Muscle layer of duodenum (tissue), 2 donors: ENCODE measurements at regions not wholly inside any gene's neighbourhood (a gene's known extent, or its start where the extent isn't known, plus 50 kb on each side); places are given as distances from the start of the nearest gene placed in this dataset.

Source experiments
- H3K27ac ChIP-seq: one replicate; pipeline ENCODE4 v1.7.0; 2013; ENCODE audit warnings: mild to moderate bottlenecking, low read length
- H3K27me3 ChIP-seq: one replicate; pipeline ENCODE4 v1.7.0; 2013; ENCODE audit warnings: low read depth, mild to moderate bottlenecking, control low read depth, low read length
- H3K36me3 ChIP-seq, 2 donors: one replicate each; pipeline ENCODE4 v1.7.0; 2013; ENCODE audit warnings: low read length in 2 of 2, control low read depth in 1 of 2, mild to moderate bottlenecking in 1 of 2; ENCODE audit not compliant: insufficient read depth in 2 of 2, control insufficient read depth in 1 of 2
- H3K4me1 ChIP-seq, 2 donors: one replicate each; pipeline ENCODE4 v1.7.0; 2013; ENCODE audit warnings: low read length in 2 of 2, mild to moderate bottlenecking in 2 of 2, control low read depth in 1 of 2, moderate library complexity in 1 of 2; ENCODE audit not compliant: insufficient read depth in 2 of 2, control insufficient read depth in 1 of 2
- H3K4me3 ChIP-seq, 2 donors: one replicate each; pipeline ENCODE4 v1.7.0; 2013; ENCODE audit warnings: low read length in 2 of 2, low read depth in 1 of 2, mild to moderate bottlenecking in 1 of 2
- H3K9me3 ChIP-seq, 2 donors: one replicate each; pipeline ENCODE4 v1.7.0; 2013; ENCODE audit warnings: low read length in 2 of 2, control low read depth in 1 of 2, mild to moderate bottlenecking in 1 of 2; ENCODE audit not compliant: control insufficient read depth in 1 of 2
- donor health status: healthy.

- no peak overlapping the region for H3K4me3 ChIP-seq
- H3K4me1 ChIP-seq: peaks cover 0 to 5% of the 10 kb centered on the region in 2 donors
- peaks cover 4% of the 10 kb centered on the region for H3K27me3 ChIP-seq
- no peaks in the 10 kb centered on the region for H3K9me3 ChIP-seq
- H3K27ac ChIP-seq: no peak overlapping the region
- no peaks in the 10 kb centered on the region for H3K36me3 ChIP-seq
Observed at GRCh38 chr6:3944246-3944645, 95.1 kb downstream of the FAM50B start.

- Histone ChIP-seq H3K27ac (no peak overlapping the region), H3K9me3 (no peaks in the 10 kb centered on the region), H3K4me1 (peaks cover 0 to 5% of the 10 kb centered on the region in 2 donors), H3K36me3 (no peaks in the 10 kb centered on the region), H3K4me3 (peak overlapping the region in 1 of 2 donors; percentile 26), H3K27me3 (no peaks in the 10 kb centered on the region)
Observed at GRCh38 chr6:3946778-3947177, 97.6 kb downstream of the FAM50B start.

- no peaks in the 10 kb centered on the region for H3K27me3 ChIP-seq
- no peaks in the 10 kb centered on the region for H3K36me3 ChIP-seq
- H3K9me3 ChIP-seq: no peaks in the 10 kb centered on the region
- H3K27ac ChIP-seq: no peak overlapping the region
- no peaks in the 10 kb centered on the region for H3K4me1 ChIP-seq
- H3K4me3 ChIP-seq: no peak overlapping the region
Observed at GRCh38 chr6:3948866-3949265, 99.7 kb downstream of the FAM50B start.

GRCh38 chr6:3949521-3949920 is 100.3 kb downstream of the FAM50B start:
- H3K4me1 ChIP-seq: no peaks in the 10 kb centered on the region
- no peaks in the 10 kb centered on the region for H3K9me3 ChIP-seq

GRCh38 chr6:3956054-3956453 is 106.9 kb downstream of the FAM50B start:
- no peaks in the 10 kb centered on the region for H3K9me3 ChIP-seq
- no peak overlapping the region for H3K27ac ChIP-seq
- no peaks in the 10 kb centered on the region for H3K36me3 ChIP-seq
- no peak overlapping the region for H3K4me3 ChIP-seq
- no peaks in the 10 kb centered on the region for H3K4me1 ChIP-seq
- H3K27me3 ChIP-seq: no peaks in the 10 kb centered on the region

More at GRCh38 chr6:3949521-3949920, 100.3 kb downstream of the FAM50B start:
- Histone ChIP-seq H3K36me3 (no peaks in the 10 kb centered on the region), H3K27me3 (no peaks in the 10 kb centered on the region), H3K27ac (no peak overlapping the region), H3K4me3 (no peak overlapping the region)

- no peaks in the 10 kb centered on the region for H3K27me3 ChIP-seq
- no peak overlapping the region for H3K4me3 ChIP-seq
- H3K36me3 ChIP-seq: no peaks in the 10 kb centered on the region
Observed at GRCh38 chr6:3957321-3957720, 108.1 kb downstream of the FAM50B start.

GRCh38 chr6:3958255-3958654 is 109.1 kb downstream of the FAM50B start:
- Histone ChIP-seq H3K4me1 (no peaks in the 10 kb centered on the region), H3K27ac (no peak overlapping the region), H3K27me3 (no peaks in the 10 kb centered on the region), H3K4me3 (no peak overlapping the region), H3K9me3 (no peaks in the 10 kb centered on the region), H3K36me3 (no peaks in the 10 kb centered on the region)

More at GRCh38 chr6:3957321-3957720, 108.1 kb downstream of the FAM50B start:
- Histone ChIP-seq H3K27ac (no peak overlapping the region), H3K4me1 (no peaks in the 10 kb centered on the region), H3K9me3 (no peaks in the 10 kb centered on the region)

- no peaks in the 10 kb centered on the region for H3K9me3 ChIP-seq
- H3K4me3 ChIP-seq: no peak overlapping the region
- no peaks in the 10 kb centered on the region for H3K27me3 ChIP-seq
- H3K36me3 ChIP-seq: no peaks in the 10 kb centered on the region
- no peaks in the 10 kb centered on the region for H3K4me1 ChIP-seq
- H3K27ac ChIP-seq: no peak overlapping the region
Observed at GRCh38 chr6:3959385-3959784, 110.2 kb downstream of the FAM50B start.

- Histone ChIP-seq H3K4me1 (no peaks in the 10 kb centered on the region), H3K9me3 (no peaks in the 10 kb centered on the region), H3K27ac (no peak overlapping the region), H3K27me3 (no peaks in the 10 kb centered on the region), H3K4me3 (no peak overlapping the region), H3K36me3 (no peaks in the 10 kb centered on the region)
Observed at GRCh38 chr6:3960754-3961361, 111.7 kb downstream of the FAM50B start.

- Histone ChIP-seq H3K4me1 (no peaks in the 10 kb centered on the region), H3K9me3 (no peaks in the 10 kb centered on the region), H3K4me3 (no peak overlapping the region)
Observed at GRCh38 chr6:3961581-3962215, 112.5 kb downstream of the FAM50B start.

GRCh38 chr6:3962291-3963280 is 113.4 kb downstream of the FAM50B start:
- no peaks in the 10 kb centered on the region for H3K36me3 ChIP-seq
- H3K27me3 ChIP-seq: no peaks in the 10 kb centered on the region
- no peak overlapping the region for H3K27ac ChIP-seq
- H3K4me3 ChIP-seq: no peak overlapping the region
- no peaks in the 10 kb centered on the region for H3K4me1 ChIP-seq
- no peaks in the 10 kb centered on the region for H3K9me3 ChIP-seq

More at GRCh38 chr6:3961581-3962215, 112.5 kb downstream of the FAM50B start:
- Histone ChIP-seq H3K36me3 (no peaks in the 10 kb centered on the region), H3K27ac (no peak overlapping the region), H3K27me3 (no peaks in the 10 kb centered on the region)
